ENCODE measurements at regions not wholly inside any gene's neighbourhood (a gene's known extent, or its start where the extent isn't known, plus 50 kb on each side); places are given as distances from the start of the nearest gene placed in this dataset.

GRCh38 chr18:10023853-10024570, 110.2 kb downstream of the VAPA start:
- no peak for DNase-seq (ENCODE audit: low read depth)
- TF ChIP-seq CTCF (IDR thresholded peaks at IDR 0.05; ENCODE audit: insufficient read depth, low read depth, low read length): no peak

GRCh38 chr18:10025711-10026670, 112.2 kb downstream of the VAPA start:
- peak; percentile 43 for DNase-seq (ENCODE audit: low read depth)
- TF ChIP-seq CTCF (IDR thresholded peaks at IDR 0.05; ENCODE audit: insufficient read depth, low read depth, low read length): no peak
- H3K4me3 ChIP-seq (ENCODE audit: low read depth, low read length): no peak overlapping the region

More at GRCh38 chr18:10023853-10024570, 110.2 kb downstream of the VAPA start:
- no peak overlapping the region for H3K4me3 ChIP-seq (ENCODE audit: low read depth, low read length)

GRCh38 chr18:10027031-10027430, 113.2 kb downstream of the VAPA start:
- TF ChIP-seq CTCF (IDR thresholded peaks at IDR 0.05; ENCODE audit: insufficient read depth, low read depth, low read length): no peak
- H3K4me3 ChIP-seq (ENCODE audit: low read depth, low read length): no peak overlapping the region
- no peak for DNase-seq (ENCODE audit: low read depth)

GRCh38 chr18:10027461-10027860, 113.6 kb downstream of the VAPA start:
- H3K4me3 ChIP-seq (ENCODE audit: low read depth, low read length): no peak overlapping the region
- TF ChIP-seq CTCF (IDR thresholded peaks at IDR 0.05; ENCODE audit: insufficient read depth, low read depth, low read length): no peak
- DNase-seq (ENCODE audit: low read depth): no peak

GRCh38 chr18:10029711-10030110, 115.9 kb downstream of the VAPA start:
- no peak for DNase-seq (ENCODE audit: low read depth)
- H3K4me3 ChIP-seq (ENCODE audit: low read depth, low read length): no peak overlapping the region
- TF ChIP-seq CTCF (IDR thresholded peaks at IDR 0.05; ENCODE audit: insufficient read depth, low read depth, low read length): no peak

GRCh38 chr18:10030816-10031541, 117.2 kb downstream of the VAPA start:
- DNase-seq (ENCODE audit: low read depth): no peak

More at GRCh38 chr18:10030816-10031541, 117.2 kb downstream of the VAPA start:
- H3K4me3 ChIP-seq (ENCODE audit: low read depth, low read length): no peak overlapping the region
- TF ChIP-seq CTCF (IDR thresholded peaks at IDR 0.05; ENCODE audit: insufficient read depth, low read depth, low read length): no peak
